GM20000 (cell line): ENCODE measurements at regions not wholly inside any gene's neighbourhood (a gene's known extent, or its start where the extent isn't known, plus 50 kb on each side); places are given as distances from the start of the nearest gene placed in this dataset.
"Not testable (repeated sequence)": the region's sequence is repeated elsewhere in the genome, so short reads cannot be mapped to it uniquely, and the experiment has no call there.

Source experiments
- DNase-seq: peaks from one replicate; pipeline ENCODE4 v3.0.0; 2012; ENCODE audit warnings: low spot score
- CTCF ChIP-seq: IDR thresholded peaks from 2 replicates; pipeline ENCODE4 v1.5.1; 2012; ENCODE audit warnings: mild to moderate bottlenecking, control low read depth; ENCODE audit errors: extremely low read depth, missing control alignments

GRCh38 chr6:8809662-8810061, 374.3 kb upstream of the SLC35B3 start:
- no peak for TF ChIP-seq CTCF

GRCh38 chr6:8803181-8803760, 367.9 kb upstream of the SLC35B3 start:
- DNase-seq = no peak
- no peak for TF ChIP-seq CTCF

More at GRCh38 chr6:8809662-8810061, 374.3 kb upstream of the SLC35B3 start:
- no peak for DNase-seq

GRCh38 chr6:8802397-8802796, 367.1 kb upstream of the SLC35B3 start:
- DNase-seq = not testable (repeated sequence)

GRCh38 chr6:8794420-8794819, 359.1 kb upstream of the SLC35B3 start:
- DNase-seq = no peak
- no peak for TF ChIP-seq CTCF

GRCh38 chr6:8789878-8790277, 354.5 kb upstream of the SLC35B3 start:
- TF ChIP-seq CTCF = no peak
- no peak for DNase-seq

GRCh38 chr6:8785223-8785622, 349.9 kb upstream of the SLC35B3 start:
- no peak for DNase-seq
- TF ChIP-seq CTCF = no peak

- TF ChIP-seq CTCF = no peak
- DNase-seq = no peak
Measured at GRCh38 chr6:8783191-8783590, 347.8 kb upstream of the SLC35B3 start.

- no peak for TF ChIP-seq CTCF
- DNase-seq = no peak
Measured at GRCh38 chr6:8780653-8781052, 345.3 kb upstream of the SLC35B3 start.
